Ovary (tissue), 7 donors: ENCODE measurements at regions not wholly inside any gene's neighbourhood (a gene's known extent, or its start where the extent isn't known, plus 50 kb on each side); places are given as distances from the start of the nearest gene placed in this dataset.

Source experiments
- DNase-seq, 5 donors: peaks; one replicate each; pipeline ENCODE4 v3.0.0-alpha.2; 2019 to 2020
- H3K27ac ChIP-seq, 2 donors: fragments of 200-600 bp; one replicate each; pipeline versions ENCODE4 v1.5.1 to v1.8.0; 2019 to 2022
- H3K27me3 ChIP-seq: fragments of 200-600 bp; one replicate; pipeline ENCODE4 v1.8.0; 2022
- H3K36me3 ChIP-seq: fragments of 200-600 bp; sonication (generic); one replicate; pipeline ENCODE4 v1.5.1; 2019
- H3K4me1 ChIP-seq: one replicate; pipeline ENCODE4 v1.8.1; 2013; ENCODE audit warnings: mild to moderate bottlenecking, moderate library complexity; ENCODE audit not compliant: insufficient read depth
- H3K4me3 ChIP-seq: fragments of 200-600 bp; sonication (generic); one replicate; pipeline ENCODE4 v1.5.1; 2017
- H3K9me3 ChIP-seq, 2 donors: fragments of 200-600 bp in 1 of 2; sonication (generic) in 1 of 2; one replicate each; pipeline versions ENCODE4 v1.5.1 to v1.8.1; 2013 to 2019; ENCODE audit warnings: mild to moderate bottlenecking in 1 of 2, moderate library complexity in 1 of 2
- CTCF ChIP-seq, 3 donors: fragments of 450-650 bp in 2 of 3; fragments of 200-600 bp in 1 of 3; IDR thresholded peaks; one replicate each; pipeline versions ENCODE4 v1.5.1 to v1.8.0; 2016 to 2022; ENCODE audit warnings: antibody characterized with exemption in 3 of 3, mild to moderate bottlenecking in 1 of 3
- EP300 ChIP-seq: sonication (generic); formaldehyde crosslinking; IDR thresholded peaks from one replicate; pipeline ENCODE4 v1.6.1; 2017; ENCODE audit warnings: antibody characterized with exemption
- POLR2A ChIP-seq: fragments of 450-650 bp; IDR thresholded peaks from one replicate; pipeline ENCODE4 v1.6.1; 2017; ENCODE audit warnings: antibody characterized with exemption, mild to moderate bottlenecking, moderate library complexity
- WGBS, 3 donors: extraction: QIAGEN DNeasy Blood & Tissue Kit in 1 of 3; methylation state at CpG; one replicate each; pipeline versions ENCODE4 v1.1.5 to v1.1.7; 2013 to 2017; 5-methylcytosine and 5-hydroxymethylcytosine counted together
- intact Hi-C, 4 donors: fragments of 100-400 bp; cut with DNase I; formaldehyde crosslinking; loops; one replicate each; pipeline versions ENCODE4 v1.11.0 to v1.15.1; 2022 to 2023
- donor health status: DM: no; HTN: no; CAD: no; lungs with moderate emphysema.
- donor health status: DM: no; HTN: no; CAD: no.
- donor health status: Bipolar disorder and iron deficiency.
- donor health status: DM: no; HTN: no; CAD: no.
- donor health status: DM: yes; HTN: yes; CAD: no.

GRCh38 chr6:139888681-139889122 lies 514.3 kb upstream of the CITED2 start:
- 62 to 79% (median 70%) methylated on average over 3 of the region's 3 CpGs for WGBS, 3 donors
- TF ChIP-seq CTCF (IDR thresholded peaks at IDR 0.05) (no peak), EP300 (no peak), POLR2A (no peak)
- Histone ChIP-seq H3K27ac (no peak overlapping the region), H3K36me3 (no peaks in the 10 kb centered on the region), H3K27me3 (no peaks in the 10 kb centered on the region), H3K4me1 (peaks cover 5% of the 10 kb centered on the region), H3K4me3 (no peak overlapping the region), H3K9me3 (no peaks in the 10 kb centered on the region)
- intact Hi-C loops: loop anchor here in 1 of 4 donors (10.0 kb wide), 1 partner anchor 514 kb away; the partner anchor contains the start of gene CITED2
- no peak for DNase-seq

GRCh38 chr6:139887275-139887674 lies 512.8 kb upstream of the CITED2 start:
- no peak for TF ChIP-seq CTCF (IDR thresholded peaks at IDR 0.05)
- no peak for TF ChIP-seq EP300
- no peak for TF ChIP-seq POLR2A
- DNase-seq: no peak
- intact Hi-C loops: loop anchor here in 1 of 4 donors (10.0 kb wide), 1 partner anchor 512 kb away; the partner anchor contains the start of gene CITED2
- H3K27me3 ChIP-seq: no peaks in the 10 kb centered on the region
- H3K4me1 ChIP-seq: peaks cover 9% of the 10 kb centered on the region
- H3K4me3 ChIP-seq: no peak overlapping the region
- WGBS, 3 donors: 97 to 99% (median 98%) methylated on average over 3 of the region's 3 CpGs
- no peaks in the 10 kb centered on the region for H3K9me3 ChIP-seq
- H3K36me3 ChIP-seq: no peaks in the 10 kb centered on the region
- no peak overlapping the region for H3K27ac ChIP-seq

GRCh38 chr6:139886396-139886795 lies 511.9 kb upstream of the CITED2 start:
- Histone ChIP-seq H3K4me1 (peaks cover 9% of the 10 kb centered on the region), H3K36me3 (no peaks in the 10 kb centered on the region), H3K27me3 (no peaks in the 10 kb centered on the region), H3K9me3 (no peaks in the 10 kb centered on the region), H3K27ac (no peak overlapping the region), H3K4me3 (no peak overlapping the region)
- TF ChIP-seq EP300: no peak
- no peak for TF ChIP-seq CTCF (IDR thresholded peaks at IDR 0.05)
- TF ChIP-seq POLR2A: no peak
- DNase-seq: no peak
- intact Hi-C loops: loop anchor here in 1 of 4 donors (10.0 kb wide), 1 partner anchor 512 kb away; the partner anchor contains the start of gene CITED2
- WGBS, 3 donors: 93% methylated on average over 6 of the region's 6 CpGs

- Histone ChIP-seq H3K27me3 (no peaks in the 10 kb centered on the region), H3K27ac (no peak overlapping the region), H3K9me3 (no peaks in the 10 kb centered on the region), H3K4me1 (peaks cover 9% of the 10 kb centered on the region), H3K36me3 (no peaks in the 10 kb centered on the region), H3K4me3 (no peak overlapping the region)
- TF ChIP-seq POLR2A (no peak), CTCF (IDR thresholded peaks at IDR 0.05) (no peak), EP300 (no peak)
- WGBS, 3 donors: 30 to 45% (median 35%) methylated on average over 1 of the region's 1 CpG
- intact Hi-C loops: loop anchor here in 1 of 4 donors (10.0 kb wide), 1 partner anchor 511 kb away; the partner anchor contains the start of gene CITED2
- DNase-seq: no peak
Measured at GRCh38 chr6:139885909-139886308, 511.5 kb upstream of the CITED2 start.
